GM06990 (cell line): ENCODE measurements at regions not wholly inside any gene's neighbourhood (a gene's known extent, or its start where the extent isn't known, plus 50 kb on each side); places are given as distances from the start of the nearest gene placed in this dataset.
"Not testable (repeated sequence)": the region's sequence is repeated elsewhere in the genome, so short reads cannot be mapped to it uniquely, and the experiment has no call there.

Experiments
- DNase-seq: peaks from one replicate; pipeline ENCODE4 v3.0.0-alpha.2; 2011; ENCODE audit not compliant: insufficient read length; ENCODE audit errors: extremely low read depth
- H3K27me3 ChIP-seq: replicated peaks from 2 replicates; pipeline ENCODE4 v1.6.0; 2011; ENCODE audit warnings: low read length; ENCODE audit not compliant: control insufficient read depth, insufficient read depth
- H3K36me3 ChIP-seq: 2 replicates; pipeline ENCODE4 v1.5.1; 2011; ENCODE audit warnings: low read length; ENCODE audit not compliant: control insufficient read depth, insufficient read depth
- H3K4me3 ChIP-seq: replicated peaks from 2 replicates; pipeline ENCODE4 v1.5.1; 2011; ENCODE audit warnings: low read depth, mild to moderate bottlenecking, control low read depth, low read length
- TF ChIP-seq, protein P1 (sequence below): IDR thresholded peaks from 2 replicates; pipeline ENCODE4 v1.5.1; 2011; ENCODE audit warnings: low read length, control low read depth, mild to moderate bottlenecking, inconsistent platforms; ENCODE audit not compliant: insufficient read depth, poor library complexity, severe bottlenecking

DNA sequence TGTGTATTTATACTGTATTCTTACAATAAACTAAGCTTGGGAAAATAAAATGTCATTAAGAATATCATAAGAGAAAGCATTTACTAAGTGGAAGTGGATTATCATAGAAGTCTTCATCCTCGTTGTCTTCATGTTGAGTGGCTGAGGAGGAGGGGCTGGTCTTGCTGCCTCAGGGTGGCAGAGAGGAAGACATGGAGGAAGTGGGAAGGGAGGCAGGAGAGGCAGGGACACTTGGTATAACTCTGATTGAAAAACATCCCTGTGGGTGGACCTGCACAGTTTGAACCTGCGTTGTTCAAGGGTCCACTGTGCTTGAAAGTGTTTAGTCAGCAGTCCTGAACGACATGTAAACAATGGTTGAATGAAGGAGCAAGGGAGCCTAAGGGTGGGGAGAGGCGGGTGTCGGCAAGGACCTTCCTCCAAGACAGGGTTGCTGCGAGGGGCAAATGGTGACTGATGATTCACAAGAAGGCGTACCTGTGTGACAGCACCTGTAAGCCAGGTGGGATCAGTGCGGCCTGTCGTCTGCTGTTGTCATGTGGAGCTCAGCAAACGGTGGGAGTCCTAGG, 103.8 kb upstream of the KLF13 start:
- H3K36me3 ChIP-seq: peaks cover 20% of the 10 kb centered on the region

DNA sequence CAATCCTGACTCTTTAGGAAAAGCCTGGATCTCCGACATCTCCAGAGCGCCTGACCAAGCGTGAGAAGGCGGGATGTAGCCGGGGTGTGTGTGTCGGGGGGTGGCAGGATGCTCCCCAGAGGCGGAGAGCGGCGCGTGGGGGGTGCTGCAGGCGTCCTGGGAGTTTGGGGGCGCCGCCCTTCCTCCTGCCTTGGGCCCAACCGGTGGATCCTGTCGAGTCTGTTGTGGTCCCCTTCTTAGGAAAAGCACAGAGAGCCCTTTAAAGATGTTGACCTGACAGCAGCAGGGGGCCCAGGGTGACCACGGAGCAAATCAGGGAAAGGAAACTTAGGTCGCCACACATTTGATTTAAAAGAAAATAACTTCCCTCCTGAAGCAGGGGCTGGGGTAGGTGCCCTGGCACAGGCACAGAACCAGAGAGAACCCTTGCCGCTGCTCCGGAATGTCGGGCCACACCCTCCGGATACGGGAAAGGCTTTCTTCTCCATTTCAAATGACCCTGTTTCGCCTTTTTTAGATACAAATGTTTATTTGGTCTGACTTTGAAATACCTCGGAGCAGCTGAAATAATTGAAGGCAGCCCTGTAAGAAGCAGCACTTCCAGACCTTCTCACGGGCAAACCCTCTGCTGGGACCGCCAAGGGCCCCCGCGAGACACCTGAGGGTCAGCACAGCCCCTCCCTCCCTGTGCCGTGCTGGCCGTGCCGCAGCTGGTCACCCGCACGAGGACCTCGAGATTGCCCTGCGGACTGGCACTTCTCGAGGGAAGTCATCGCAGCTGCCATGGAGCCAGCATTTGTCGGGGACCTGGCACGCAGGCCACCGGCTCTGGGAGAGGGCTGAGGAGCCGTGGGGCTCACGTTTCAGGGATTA, 102.9 kb upstream of the KLF13 start:
- no peak overlapping the region for H3K4me3 ChIP-seq
- TF ChIP-seq, protein P1, sequence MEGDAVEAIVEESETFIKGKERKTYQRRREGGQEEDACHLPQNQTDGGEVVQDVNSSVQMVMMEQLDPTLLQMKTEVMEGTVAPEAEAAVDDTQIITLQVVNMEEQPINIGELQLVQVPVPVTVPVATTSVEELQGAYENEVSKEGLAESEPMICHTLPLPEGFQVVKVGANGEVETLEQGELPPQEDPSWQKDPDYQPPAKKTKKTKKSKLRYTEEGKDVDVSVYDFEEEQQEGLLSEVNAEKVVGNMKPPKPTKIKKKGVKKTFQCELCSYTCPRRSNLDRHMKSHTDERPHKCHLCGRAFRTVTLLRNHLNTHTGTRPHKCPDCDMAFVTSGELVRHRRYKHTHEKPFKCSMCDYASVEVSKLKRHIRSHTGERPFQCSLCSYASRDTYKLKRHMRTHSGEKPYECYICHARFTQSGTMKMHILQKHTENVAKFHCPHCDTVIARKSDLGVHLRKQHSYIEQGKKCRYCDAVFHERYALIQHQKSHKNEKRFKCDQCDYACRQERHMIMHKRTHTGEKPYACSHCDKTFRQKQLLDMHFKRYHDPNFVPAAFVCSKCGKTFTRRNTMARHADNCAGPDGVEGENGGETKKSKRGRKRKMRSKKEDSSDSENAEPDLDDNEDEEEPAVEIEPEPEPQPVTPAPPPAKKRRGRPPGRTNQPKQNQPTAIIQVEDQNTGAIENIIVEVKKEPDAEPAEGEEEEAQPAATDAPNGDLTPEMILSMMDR: no peak
- no peaks in the 10 kb centered on the region for H3K27me3 ChIP-seq
- peaks cover 20% of the 10 kb centered on the region for H3K36me3 ChIP-seq
- DNase-seq: no peak

More for the DNA sequence above, 103.8 kb upstream of the KLF13 start:
- TF ChIP-seq, protein P1: no peak
- no peak for DNase-seq
- Histone ChIP-seq H3K4me3 (no peak overlapping the region), H3K27me3 (no peaks in the 10 kb centered on the region)

DNA sequence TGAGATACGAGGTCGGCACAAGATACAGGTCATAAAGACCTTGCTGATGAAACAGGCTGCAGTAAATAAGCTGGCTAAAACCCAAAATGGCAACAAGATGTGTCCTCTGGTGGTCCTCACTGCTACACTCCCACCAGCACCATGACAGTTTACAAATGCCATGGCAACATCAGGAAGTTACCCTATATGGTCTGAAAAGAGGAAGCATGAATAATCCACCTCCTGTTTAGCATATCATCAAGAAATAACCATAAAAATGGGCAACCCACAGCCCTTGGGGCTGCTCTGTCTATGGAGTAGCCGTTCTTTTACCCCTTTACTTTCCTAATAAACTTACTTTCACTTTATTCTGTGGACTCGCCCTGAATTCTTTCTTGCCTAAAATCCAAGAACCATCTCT, 102.0 kb upstream of the KLF13 start:
- DNase-seq, H3K4me3 ChIP-seq, H3K27me3 ChIP-seq: not testable (repeated sequence)
- H3K36me3 ChIP-seq: peaks cover 20% of the 10 kb centered on the region

DNA sequence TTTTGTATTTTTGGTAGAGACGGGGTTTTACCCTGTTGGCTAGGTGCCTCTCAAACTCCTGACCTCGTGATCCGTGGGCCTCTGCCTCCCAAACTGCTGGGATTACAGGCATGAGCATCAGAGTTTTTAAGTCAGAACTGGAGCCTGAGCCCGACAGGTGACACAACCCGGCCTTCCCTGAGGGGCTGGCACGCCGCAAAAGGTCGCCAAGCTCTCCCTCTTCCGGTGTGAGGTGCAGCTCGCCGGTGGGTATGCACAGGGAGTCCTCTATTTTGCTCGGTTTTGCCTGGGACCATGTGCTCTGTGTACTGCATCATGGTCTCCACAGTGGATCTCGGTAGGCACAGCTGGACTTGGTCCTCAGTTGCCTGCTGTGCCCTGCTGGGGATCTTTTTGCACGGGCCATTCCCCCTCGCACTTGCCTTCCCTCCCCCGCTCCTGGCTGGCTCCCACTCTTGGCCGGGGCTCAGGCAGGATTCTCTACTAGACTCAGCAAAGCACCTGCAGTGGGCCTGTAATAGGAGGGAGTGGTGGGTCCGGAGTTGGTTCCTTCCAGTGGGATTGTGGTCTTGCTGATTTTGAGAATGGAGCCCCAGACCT, 101.2 kb upstream of the KLF13 start:
- Histone ChIP-seq H3K36me3 (peaks cover 20% of the 10 kb centered on the region), H3K27me3 (no peaks in the 10 kb centered on the region), H3K4me3 (no peak overlapping the region)
- TF ChIP-seq, protein P1: no peak
- no peak for DNase-seq

DNA sequence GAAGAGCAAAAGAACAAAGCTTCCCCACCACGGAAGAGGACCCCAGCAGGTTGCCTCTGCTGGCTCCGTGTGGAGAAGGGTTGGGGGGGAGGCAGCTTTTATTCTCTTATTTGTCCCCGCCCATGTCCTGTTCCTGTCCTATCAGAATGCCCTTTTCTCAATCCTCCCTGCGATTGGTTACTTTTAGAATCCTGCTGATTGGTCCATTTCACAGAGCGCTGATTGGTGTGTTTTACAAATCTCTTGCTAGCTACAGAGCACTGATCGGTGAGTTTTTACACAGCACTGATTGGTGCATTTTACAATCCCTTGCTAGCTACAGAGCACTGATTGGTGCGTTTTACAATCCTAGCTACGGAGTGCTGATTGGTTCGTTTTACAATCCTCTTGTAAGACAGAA, 100.6 kb upstream of the KLF13 start:
- no peak for DNase-seq
- Histone ChIP-seq H3K36me3 (peaks cover 20% of the 10 kb centered on the region), H3K4me3 (no peak overlapping the region), H3K27me3 (no peaks in the 10 kb centered on the region)
- TF ChIP-seq, protein P1: no peak

DNA sequence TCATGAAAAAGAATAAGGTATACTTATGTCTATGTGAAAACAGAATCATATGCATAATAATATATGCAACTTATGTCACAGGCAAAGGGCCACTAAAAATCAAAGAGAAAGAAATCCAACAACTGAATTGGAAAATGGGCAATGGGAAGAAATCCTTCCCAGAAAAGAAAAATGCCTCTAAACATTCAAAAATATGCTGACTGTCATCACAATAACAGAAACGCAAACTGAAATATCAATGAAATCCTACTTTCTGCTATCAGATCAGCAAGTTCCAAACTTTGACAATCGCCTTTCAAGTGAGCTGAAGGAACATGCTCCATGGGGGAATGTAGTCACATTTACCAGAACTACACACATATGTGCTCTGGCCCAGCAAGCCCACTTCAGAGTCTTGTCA, 99.4 kb upstream of the KLF13 start:
- TF ChIP-seq, protein P1: no peak
- H3K27me3 ChIP-seq: no peaks in the 10 kb centered on the region
- no peak for DNase-seq
- peaks cover 15% of the 10 kb centered on the region for H3K36me3 ChIP-seq
- peak overlapping the region; percentile 76 for H3K4me3 ChIP-seq
